ENCODE measurements at regions not wholly inside any gene's neighbourhood (a gene's known extent, or its start where the extent isn't known, plus 50 kb on each side); places are given as distances from the start of the nearest gene placed in this dataset.

DNA sequence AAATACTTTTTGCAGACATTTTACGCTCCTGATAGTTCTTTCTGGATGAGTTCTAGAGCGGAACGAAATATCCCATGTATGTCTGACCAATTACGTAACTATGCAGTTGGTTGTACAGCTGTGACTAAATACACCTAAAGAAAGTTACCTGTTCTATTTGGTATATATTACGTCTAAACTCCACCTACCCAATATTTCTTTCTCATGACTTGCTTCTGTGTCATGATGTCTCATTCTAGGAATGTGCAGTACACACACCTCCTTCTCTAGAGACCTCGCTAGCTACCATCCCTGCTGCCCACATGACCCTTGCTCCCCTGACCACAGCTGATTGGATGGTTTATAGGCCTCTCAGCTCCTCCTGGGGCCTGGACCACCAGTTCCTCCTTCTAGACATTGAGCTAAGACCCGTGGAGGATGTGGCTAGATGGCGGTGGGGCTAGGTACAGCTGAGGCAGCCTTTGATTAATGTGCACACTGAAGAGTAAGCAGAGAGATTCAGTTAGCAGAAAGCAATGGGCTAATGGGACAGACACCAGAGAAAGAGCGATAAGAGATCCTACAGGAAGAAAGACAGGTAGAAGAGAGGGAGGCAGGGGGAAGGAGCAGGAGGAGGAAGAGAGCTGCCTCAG, 422.1 kb downstream of the COG6 start:
- intact Hi-C loops (cut with micrococcal nuclease) = no loop called here
- 56% methylated on average over 3 of the region's 9 CpGs for WGBS (ENCODE audit: insufficient coverage)
- Histone ChIP-seq H3K36me3 (replicated peaks in 1 of 2; ENCODE audit: control insufficient read depth in 1 of 2, insufficient read depth in 2 of 2, low read length in 2 of 2) (no peaks in the 10 kb centered on the region), H3K27ac (ENCODE audit: low read depth in 1 of 2, low read length in 2 of 2) (no peak overlapping the region), H3K4me2 (replicated peaks; ENCODE audit: extremely low read depth, low read length, poor library complexity, severe bottlenecking) (no peak overlapping the region), H3K4me1 (ENCODE audit: control insufficient read depth in 1 of 2, insufficient read depth in 2 of 2, low read length in 2 of 2) (no peaks in the 10 kb centered on the region), H3K9ac (ENCODE audit: insufficient read depth, low read length, poor library complexity, severe bottlenecking) (no peak overlapping the region), H3K4me3 (replicated peaks in 1 of 3; ENCODE audit: low read depth in 2 of 3, low read length in 3 of 3) (no peak overlapping the region), H3K79me2 (ENCODE audit: insufficient read depth, low read length) (no peaks in the 10 kb centered on the region), H2AFZ (ENCODE audit: insufficient read depth, low read depth, low read length, poor library complexity, severe bottlenecking) (no peak overlapping the region), H3K9me3 (replicated peaks in 1 of 2; ENCODE audit: control insufficient read depth in 1 of 2, insufficient read depth in 1 of 2, low read length in 2 of 2) (peaks cover 0 to 4% of the 10 kb centered on the region in 2 donors), H3K27me3 (ENCODE audit: control insufficient read depth in 2 of 2, insufficient read depth in 2 of 2, low read length in 2 of 2) (no peaks in the 10 kb centered on the region), H4K20me1 (ENCODE audit: insufficient read depth, low read length) (no peaks in the 10 kb centered on the region)
- Mint-ChIP-seq H3K36me3 (no peaks in the 10 kb centered on the region), H3K27me3 (ENCODE audit: low read depth in 3 of 3) (peaks cover 0 to 5% (median 0%) of the 10 kb centered on the region in 3 donors), H3K4me3 (no peak overlapping the region), H3K9me3 (peaks cover 4 to 19% (median 11%) of the 10 kb centered on the region in 7 donors), H3K27ac (no peak overlapping the region), H3K4me1 (no peaks in the 10 kb centered on the region)
- TF ChIP-seq, protein P1, sequence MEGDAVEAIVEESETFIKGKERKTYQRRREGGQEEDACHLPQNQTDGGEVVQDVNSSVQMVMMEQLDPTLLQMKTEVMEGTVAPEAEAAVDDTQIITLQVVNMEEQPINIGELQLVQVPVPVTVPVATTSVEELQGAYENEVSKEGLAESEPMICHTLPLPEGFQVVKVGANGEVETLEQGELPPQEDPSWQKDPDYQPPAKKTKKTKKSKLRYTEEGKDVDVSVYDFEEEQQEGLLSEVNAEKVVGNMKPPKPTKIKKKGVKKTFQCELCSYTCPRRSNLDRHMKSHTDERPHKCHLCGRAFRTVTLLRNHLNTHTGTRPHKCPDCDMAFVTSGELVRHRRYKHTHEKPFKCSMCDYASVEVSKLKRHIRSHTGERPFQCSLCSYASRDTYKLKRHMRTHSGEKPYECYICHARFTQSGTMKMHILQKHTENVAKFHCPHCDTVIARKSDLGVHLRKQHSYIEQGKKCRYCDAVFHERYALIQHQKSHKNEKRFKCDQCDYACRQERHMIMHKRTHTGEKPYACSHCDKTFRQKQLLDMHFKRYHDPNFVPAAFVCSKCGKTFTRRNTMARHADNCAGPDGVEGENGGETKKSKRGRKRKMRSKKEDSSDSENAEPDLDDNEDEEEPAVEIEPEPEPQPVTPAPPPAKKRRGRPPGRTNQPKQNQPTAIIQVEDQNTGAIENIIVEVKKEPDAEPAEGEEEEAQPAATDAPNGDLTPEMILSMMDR (IDR thresholded peaks at IDR 0.05) = no peak
- no peak for DNase-seq

DNA sequence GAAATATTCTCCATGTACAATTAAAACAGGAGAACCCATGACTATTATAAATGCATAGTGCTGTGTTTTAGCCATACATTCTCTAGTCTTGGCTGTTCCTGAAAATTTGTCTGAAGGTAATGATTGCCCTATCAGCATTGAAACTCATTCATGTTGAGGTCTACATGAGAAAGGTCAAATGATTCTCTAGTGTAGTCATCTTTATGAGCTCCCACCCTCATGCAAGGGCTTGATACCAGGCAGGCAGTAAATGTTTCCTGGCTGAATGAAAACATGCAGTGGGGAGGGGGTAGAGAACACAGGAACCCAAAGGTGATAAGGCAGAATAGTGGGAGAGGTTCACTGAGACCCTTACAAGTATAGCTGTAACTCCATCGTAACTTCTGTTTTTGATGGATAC, 424.3 kb downstream of the COG6 start:
- H2AFZ ChIP-seq (ENCODE audit: insufficient read depth, low read depth, low read length, poor library complexity, severe bottlenecking) = no peak overlapping the region
- no peaks in the 10 kb centered on the region for H3K79me2 ChIP-seq (ENCODE audit: insufficient read depth, low read length)
- Mint-ChIP-seq H3K4me1 (no peaks in the 10 kb centered on the region), H3K4me3 (no peak overlapping the region), H3K27me3 (ENCODE audit: low read depth in 3 of 3) (peaks cover 0 to 2% (median 0%) of the 10 kb centered on the region in 3 donors), H3K9me3 (peaks cover 5 to 23% (median 11%) of the 10 kb centered on the region in 7 donors), H3K36me3 (no peaks in the 10 kb centered on the region), H3K27ac (no peak overlapping the region)
- no peaks in the 10 kb centered on the region for H3K36me3 ChIP-seq (replicated peaks in 1 of 2; ENCODE audit: control insufficient read depth in 1 of 2, insufficient read depth in 2 of 2, low read length in 2 of 2)
- H3K9ac ChIP-seq (ENCODE audit: insufficient read depth, low read length, poor library complexity, severe bottlenecking) = no peak overlapping the region
- no peak for DNase-seq
- no peaks in the 10 kb centered on the region for H3K4me1 ChIP-seq (ENCODE audit: control insufficient read depth in 1 of 2, insufficient read depth in 2 of 2, low read length in 2 of 2)
- intact Hi-C loops (cut with micrococcal nuclease) = no loop called here
- TF ChIP-seq, protein P1 (IDR thresholded peaks at IDR 0.05) = no peak
- peaks cover 0 to 4% of the 10 kb centered on the region in 2 donors for H3K9me3 ChIP-seq (replicated peaks in 1 of 2; ENCODE audit: control insufficient read depth in 1 of 2, insufficient read depth in 1 of 2, low read length in 2 of 2)
- no peaks in the 10 kb centered on the region for H4K20me1 ChIP-seq (ENCODE audit: insufficient read depth, low read length)
- H3K4me2 ChIP-seq (replicated peaks; ENCODE audit: extremely low read depth, low read length, poor library complexity, severe bottlenecking) = no peak overlapping the region
- H3K27me3 ChIP-seq (ENCODE audit: control insufficient read depth in 2 of 2, insufficient read depth in 2 of 2, low read length in 2 of 2) = no peaks in the 10 kb centered on the region
- H3K27ac ChIP-seq (ENCODE audit: low read depth in 1 of 2, low read length in 2 of 2) = no peak overlapping the region
- 100% methylated on average over 1 of the region's 1 CpG for WGBS (ENCODE audit: insufficient coverage)
- H3K4me3 ChIP-seq (replicated peaks in 1 of 3; ENCODE audit: low read depth in 2 of 3, low read length in 3 of 3) = no peak overlapping the region
